ENCODE measurements at regions not wholly inside any gene's neighbourhood (a gene's known extent, or its start where the extent isn't known, plus 50 kb on each side); places are given as distances from the start of the nearest gene placed in this dataset.
"Not testable (repeated sequence)": the region's sequence is repeated elsewhere in the genome, so short reads cannot be mapped to it uniquely, and the experiment has no call there.

GRCh38 chr13:54829391-54830068 lies 1800.9 kb downstream of the OLFM4 start:
- TF ChIP-seq POLR2AphosphoS5 (IDR thresholded peaks at IDR 0.05; ENCODE audit: borderline replicate concordance, low read depth, low read length); EZH2 (IDR thresholded peaks at IDR 0.05); FOXP2 (optimal IDR thresholded peaks at IDR 0.05; ENCODE audit: control extremely low read depth, extremely low read length, insufficient read depth): not testable (repeated sequence)
